Activated CD4-positive, alpha-beta T cell treated with anti-CD3 and anti-CD28 coated beads, Interleukin-2, amount 10 ng/mL, durations not matched to agents 7 days and 5 days (primary cell): ENCODE measurements at regions not wholly inside any gene's neighbourhood (a gene's known extent, or its start where the extent isn't known, plus 50 kb on each side); places are given as distances from the start of the nearest gene placed in this dataset.

ENCODE experiments used
- CTCF ChIA-PET: fragments of 350-600 bp; sonication (Branson Sonifier 250); formaldehyde crosslinking; loops from one replicate; lab custom pipeline; 2021; ENCODE audit warnings: antibody characterized with exemption; lab: Charles Lee
- POLR2A ChIA-PET: fragments of 350-600 bp; sonication (Branson Sonifier 250); formaldehyde crosslinking; loops from one replicate; lab custom pipeline; 2021; ENCODE audit warnings: antibody characterized with exemption; lab: Charles Lee
- DNase-seq: peaks from one replicate; pipeline ENCODE4 v3.0.0-alpha.2; 2020
- H3K27ac Mint-ChIP-seq: one replicate; pipeline ENCODE4 v1.8.0; 2021; ENCODE audit warnings: mild to moderate bottlenecking, moderate library complexity, mixed read lengths
- H3K27me3 Mint-ChIP-seq: one replicate; pipeline ENCODE4 v1.8.0; 2021; ENCODE audit warnings: mixed read lengths
- H3K36me3 Mint-ChIP-seq: one replicate; pipeline ENCODE4 v1.8.0; 2021; ENCODE audit warnings: low read depth, mixed read lengths
- H3K4me1 Mint-ChIP-seq: one replicate; pipeline ENCODE4 v1.8.0; 2021; ENCODE audit warnings: mixed read lengths
- H3K4me3 Mint-ChIP-seq: one replicate; pipeline ENCODE4 v1.8.0; 2021; ENCODE audit warnings: mild to moderate bottlenecking, moderate library complexity, mixed read lengths
- H3K9me3 Mint-ChIP-seq: one replicate; pipeline ENCODE4 v1.8.0; 2021; ENCODE audit warnings: mixed read lengths

- ChIA-PET POLR2A (no interaction called here), CTCF (no interaction called here)
- H3K27me3 Mint-ChIP-seq: peaks cover 9% of the 10 kb centered on the region
- no peak overlapping the region for H3K27ac Mint-ChIP-seq
- H3K36me3 Mint-ChIP-seq: no peaks in the 10 kb centered on the region
- no peak overlapping the region for H3K4me3 Mint-ChIP-seq
- no peaks in the 10 kb centered on the region for H3K4me1 Mint-ChIP-seq
- DNase-seq: no peak
- H3K9me3 Mint-ChIP-seq: peaks cover 6% of the 10 kb centered on the region
Measured at GRCh38 chr16:26247063-26247462, 555.3 kb downstream of the HS3ST4 start.

- H3K9me3 Mint-ChIP-seq: peaks cover 14% of the 10 kb centered on the region
- POLR2A ChIA-PET: no interaction called here
- no peaks in the 10 kb centered on the region for H3K36me3 Mint-ChIP-seq
- H3K27ac Mint-ChIP-seq: no peak overlapping the region
- peaks cover 12% of the 10 kb centered on the region for H3K27me3 Mint-ChIP-seq
- H3K4me3 Mint-ChIP-seq: no peak overlapping the region
- no peak for DNase-seq
- CTCF ChIA-PET: no interaction called here
- H3K4me1 Mint-ChIP-seq: no peaks in the 10 kb centered on the region
Measured at GRCh38 chr16:26252598-26252997, 560.8 kb downstream of the HS3ST4 start.

- Mint-ChIP-seq H3K27me3 (peaks cover 3% of the 10 kb centered on the region), H3K9me3 (no peaks in the 10 kb centered on the region), H3K36me3 (no peaks in the 10 kb centered on the region), H3K27ac (no peak overlapping the region), H3K4me3 (no peak overlapping the region), H3K4me1 (peaks cover 10% of the 10 kb centered on the region)
- ChIA-PET CTCF (interaction anchor here (0.6 to 0.7 kb wide), 2 partner anchors 718 to 1368 kb away, joined by 3 to 4 read pairs; no protein-coding TSS in a partner anchor), POLR2A (no interaction called here)
- DNase-seq: no peak
Measured at GRCh38 chr16:26261621-26262020, 569.9 kb downstream of the HS3ST4 start.

GRCh38 chr16:26263406-26263805 is 571.6 kb downstream of the HS3ST4 start:
- H3K9me3 Mint-ChIP-seq: no peaks in the 10 kb centered on the region
- POLR2A ChIA-PET: no interaction called here
- H3K27me3 Mint-ChIP-seq: no peaks in the 10 kb centered on the region
- no peaks in the 10 kb centered on the region for H3K36me3 Mint-ChIP-seq
- CTCF ChIA-PET: no interaction called here
- peaks cover 10% of the 10 kb centered on the region for H3K4me1 Mint-ChIP-seq
- no peak overlapping the region for H3K4me3 Mint-ChIP-seq
- H3K27ac Mint-ChIP-seq: no peak overlapping the region
- DNase-seq: no peak

- Mint-ChIP-seq H3K36me3 (no peaks in the 10 kb centered on the region), H3K4me3 (no peak overlapping the region), H3K4me1 (peaks cover 16% of the 10 kb centered on the region), H3K27me3 (no peaks in the 10 kb centered on the region), H3K27ac (no peak overlapping the region), H3K9me3 (no peaks in the 10 kb centered on the region)
- no peak for DNase-seq
- ChIA-PET CTCF (no interaction called here), POLR2A (no interaction called here)
Measured at GRCh38 chr16:26267641-26268040, 575.9 kb downstream of the HS3ST4 start.

GRCh38 chr16:26269673-26270072 is 577.9 kb downstream of the HS3ST4 start:
- no peak for DNase-seq
- ChIA-PET CTCF (interaction anchor here (0.5 kb wide), 1 partner anchor 395 kb away, joined by 3 read pairs; no protein-coding TSS in a partner anchor), POLR2A (no interaction called here)

GRCh38 chr16:26273607-26274006 is 581.8 kb downstream of the HS3ST4 start:
- no peak overlapping the region for H3K4me3 Mint-ChIP-seq

More at GRCh38 chr16:26269673-26270072, 577.9 kb downstream of the HS3ST4 start:
- Mint-ChIP-seq H3K36me3 (no peaks in the 10 kb centered on the region), H3K9me3 (no peaks in the 10 kb centered on the region), H3K27me3 (no peaks in the 10 kb centered on the region), H3K27ac (no peak overlapping the region), H3K4me1 (peaks cover 13% of the 10 kb centered on the region), H3K4me3 (no peak overlapping the region)

GRCh38 chr16:26275021-26275590 is 583.3 kb downstream of the HS3ST4 start:
- ChIA-PET POLR2A (no interaction called here), CTCF (no interaction called here)
- Mint-ChIP-seq H3K4me1 (peaks cover 2% of the 10 kb centered on the region), H3K4me3 (no peak overlapping the region), H3K27ac (no peak overlapping the region), H3K36me3 (no peaks in the 10 kb centered on the region), H3K9me3 (no peaks in the 10 kb centered on the region), H3K27me3 (peaks cover 6% of the 10 kb centered on the region)
- DNase-seq: no peak

More at GRCh38 chr16:26273607-26274006, 581.8 kb downstream of the HS3ST4 start:
- CTCF ChIA-PET: no interaction called here
- Mint-ChIP-seq H3K4me1 (peaks cover 13% of the 10 kb centered on the region), H3K9me3 (no peaks in the 10 kb centered on the region), H3K27ac (no peak overlapping the region), H3K36me3 (no peaks in the 10 kb centered on the region), H3K27me3 (peaks cover 6% of the 10 kb centered on the region)
- POLR2A ChIA-PET: no interaction called here
- no peak for DNase-seq

GRCh38 chr16:26276289-26276688 is 584.5 kb downstream of the HS3ST4 start:
- H3K4me3 Mint-ChIP-seq: no peak overlapping the region
- no peaks in the 10 kb centered on the region for H3K9me3 Mint-ChIP-seq
- CTCF ChIA-PET: no interaction called here
- H3K36me3 Mint-ChIP-seq: no peaks in the 10 kb centered on the region
- POLR2A ChIA-PET: no interaction called here
- no peak for DNase-seq
- H3K27ac Mint-ChIP-seq: no peak overlapping the region
- H3K4me1 Mint-ChIP-seq: no peaks in the 10 kb centered on the region
- H3K27me3 Mint-ChIP-seq: peaks cover 6% of the 10 kb centered on the region

- Mint-ChIP-seq H3K27me3 (peaks cover 5% of the 10 kb centered on the region), H3K36me3 (no peaks in the 10 kb centered on the region), H3K4me3 (no peak overlapping the region), H3K4me1 (no peaks in the 10 kb centered on the region), H3K9me3 (no peaks in the 10 kb centered on the region), H3K27ac (no peak overlapping the region)
- no peak for DNase-seq
- POLR2A ChIA-PET: no interaction called here
- CTCF ChIA-PET: no interaction called here
Measured at GRCh38 chr16:26281381-26282110, 589.8 kb downstream of the HS3ST4 start.

- Mint-ChIP-seq H3K9me3 (no peaks in the 10 kb centered on the region), H3K4me3 (no peak overlapping the region), H3K27me3 (peaks cover 1% of the 10 kb centered on the region), H3K27ac (no peak overlapping the region), H3K4me1 (no peaks in the 10 kb centered on the region), H3K36me3 (no peaks in the 10 kb centered on the region)
- CTCF ChIA-PET: no interaction called here
- POLR2A ChIA-PET: no interaction called here
- no peak for DNase-seq
Measured at GRCh38 chr16:26295625-26296304, 604.0 kb downstream of the HS3ST4 start.

- no peaks in the 10 kb centered on the region for H3K9me3 Mint-ChIP-seq
- H3K36me3 Mint-ChIP-seq: no peaks in the 10 kb centered on the region
- no peak overlapping the region for H3K4me3 Mint-ChIP-seq
- H3K27ac Mint-ChIP-seq: no peak overlapping the region
- no peaks in the 10 kb centered on the region for H3K4me1 Mint-ChIP-seq
- ChIA-PET CTCF (no interaction called here), POLR2A (no interaction called here)
- no peak for DNase-seq
- H3K27me3 Mint-ChIP-seq: peaks cover 8% of the 10 kb centered on the region
Measured at GRCh38 chr16:26301516-26301915, 609.8 kb downstream of the HS3ST4 start.

- CTCF ChIA-PET: no interaction called here
- Mint-ChIP-seq H3K27ac (no peak overlapping the region), H3K36me3 (no peaks in the 10 kb centered on the region), H3K4me3 (no peak overlapping the region), H3K27me3 (no peaks in the 10 kb centered on the region), H3K4me1 (no peaks in the 10 kb centered on the region), H3K9me3 (no peaks in the 10 kb centered on the region)
- DNase-seq: no peak
- POLR2A ChIA-PET: no interaction called here
Measured at GRCh38 chr16:26316683-26317464, 625.1 kb downstream of the HS3ST4 start.
